Hematopoietic multipotent progenitor cell (in vitro differentiated cells): ENCODE measurements at regions not wholly inside any gene's neighbourhood (a gene's known extent, or its start where the extent isn't known, plus 50 kb on each side); places are given as distances from the start of the nearest gene placed in this dataset.
"Not testable (repeated sequence)": the region's sequence is repeated elsewhere in the genome, so short reads cannot be mapped to it uniquely, and the experiment has no call there.

Source experiments
- DNase-seq, 3 donors: peaks; one replicate each; pipeline ENCODE4 v3.0.0-alpha.2; 2011 to 2015; ENCODE audit warnings: low read depth in 2 of 3, low spot score in 2 of 3

DNA sequence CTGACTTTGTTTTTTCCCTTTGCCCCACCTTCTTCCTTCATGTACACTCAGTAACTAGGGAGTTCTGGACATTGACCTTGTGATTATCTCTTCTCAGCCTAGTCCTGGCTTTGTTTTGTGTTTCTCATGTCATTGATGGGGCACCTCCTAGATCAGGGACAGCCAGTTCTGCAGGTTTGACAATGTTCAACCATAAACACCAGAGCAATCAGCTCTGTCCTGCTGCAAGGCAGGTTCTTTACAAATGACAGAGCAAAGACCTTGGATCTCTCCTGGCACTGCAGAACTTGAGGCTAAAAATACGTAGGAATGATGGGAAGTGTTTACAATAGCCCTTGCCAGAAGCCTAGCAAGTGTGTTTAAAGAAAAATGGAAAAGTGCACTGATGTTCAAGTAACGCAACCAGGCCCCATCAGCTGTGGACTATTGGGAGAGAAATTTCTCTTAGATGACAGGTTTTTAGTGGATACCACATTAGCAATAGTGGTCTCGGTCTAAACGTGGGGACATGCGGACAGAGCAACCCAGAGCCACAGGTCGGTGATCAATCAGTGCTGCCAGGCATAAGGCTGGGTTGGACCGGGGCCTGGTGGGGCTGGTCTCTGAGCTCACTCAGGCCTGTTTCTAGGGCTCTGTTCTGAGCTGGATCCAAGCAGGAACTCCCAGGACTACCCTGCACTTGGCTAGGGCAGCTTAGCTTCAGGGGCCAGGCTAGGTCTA is 76.8 kb downstream of the SOWAHC start:
- DNase-seq = no peak

DNA sequence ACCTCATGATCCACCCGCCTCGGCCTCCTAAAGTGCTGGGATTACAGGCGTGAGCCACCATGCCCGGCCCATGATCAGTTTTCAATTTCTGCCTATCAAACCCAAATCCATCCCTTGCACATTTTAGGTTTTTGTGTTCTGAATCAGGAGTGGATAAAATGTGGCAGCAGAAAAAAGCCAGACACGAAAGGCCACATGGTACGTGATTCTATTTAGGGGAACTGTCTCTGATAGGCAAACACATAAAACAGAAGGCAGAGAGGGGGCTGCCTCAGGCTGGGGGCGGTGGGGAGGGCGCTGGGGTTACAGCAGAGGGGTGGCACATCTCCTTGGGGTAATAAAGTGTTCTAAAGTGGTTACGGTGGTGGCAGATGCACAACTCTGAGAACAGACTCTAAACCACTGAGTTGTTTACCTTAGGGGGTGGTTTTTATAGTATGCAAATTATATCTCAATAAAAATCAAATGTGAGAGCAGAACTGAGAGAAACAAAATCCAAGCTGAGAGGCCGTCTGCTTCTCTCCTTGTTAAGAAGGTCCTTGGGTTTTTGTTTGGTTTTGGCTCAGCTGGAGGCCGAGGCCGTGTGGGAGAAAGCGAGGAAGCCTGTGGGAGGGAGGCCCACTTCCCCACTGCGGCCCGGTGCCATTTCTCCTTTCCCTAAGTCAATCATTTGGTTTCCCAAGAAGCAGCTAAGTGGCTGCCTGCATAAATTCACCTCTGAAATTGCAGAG is 78.0 kb downstream of the SOWAHC start:
- no peak for DNase-seq

GRCh38 chr2:109692831-109693230 is 78.7 kb downstream of the SOWAHC start:
- DNase-seq = not testable (repeated sequence)

DNA sequence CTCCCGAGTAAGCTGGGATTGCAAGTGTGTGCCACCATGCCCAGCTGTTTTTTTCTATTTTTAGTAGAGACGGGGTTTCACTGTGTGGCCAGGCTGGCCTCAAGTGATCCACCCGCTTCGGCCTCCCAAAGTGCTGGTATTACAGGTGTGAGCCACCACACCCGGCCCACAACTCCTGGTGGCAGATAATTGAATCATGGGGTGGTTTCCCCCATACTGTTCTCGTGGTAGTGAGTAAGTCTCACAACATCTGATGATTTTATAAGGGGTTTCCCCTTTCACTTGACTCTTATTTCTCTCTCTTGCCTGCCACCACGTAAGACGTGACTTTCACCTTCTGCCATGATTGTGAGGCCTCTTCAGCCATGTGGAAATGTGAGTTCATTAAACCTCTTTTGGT is 79.1 kb downstream of the SOWAHC start:
- not testable (repeated sequence) for DNase-seq

DNA sequence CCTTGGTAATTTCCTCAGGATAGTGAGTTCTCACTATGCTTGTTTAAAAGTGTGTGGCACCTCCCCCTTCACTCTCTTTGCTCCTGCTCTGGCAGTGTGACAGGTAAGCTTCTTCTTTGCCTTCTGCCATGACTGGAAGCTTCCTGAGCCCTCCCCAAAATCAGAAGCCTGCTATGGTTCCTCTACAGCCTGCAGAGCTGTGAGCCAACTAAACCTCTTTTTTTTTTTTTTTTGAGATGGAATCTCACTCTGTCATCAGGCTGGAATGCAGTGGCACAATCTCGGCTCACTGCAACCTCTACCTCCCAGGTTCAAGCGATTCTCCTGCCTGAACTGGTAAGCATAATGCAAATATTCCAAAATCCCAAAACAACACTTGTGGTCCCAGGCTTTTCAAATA is 80.0 kb downstream of the SOWAHC start:
- DNase-seq = no peak

GRCh38 chr2:109695290-109695689 is 81.1 kb downstream of the SOWAHC start:
- DNase-seq = no peak

- DNase-seq = no peak
Measured at GRCh38 chr2:109699646-109700045, 85.5 kb downstream of the SOWAHC start.

- no peak for DNase-seq
Measured at GRCh38 chr2:109700680-109701274, 86.6 kb downstream of the SOWAHC start.

DNA sequence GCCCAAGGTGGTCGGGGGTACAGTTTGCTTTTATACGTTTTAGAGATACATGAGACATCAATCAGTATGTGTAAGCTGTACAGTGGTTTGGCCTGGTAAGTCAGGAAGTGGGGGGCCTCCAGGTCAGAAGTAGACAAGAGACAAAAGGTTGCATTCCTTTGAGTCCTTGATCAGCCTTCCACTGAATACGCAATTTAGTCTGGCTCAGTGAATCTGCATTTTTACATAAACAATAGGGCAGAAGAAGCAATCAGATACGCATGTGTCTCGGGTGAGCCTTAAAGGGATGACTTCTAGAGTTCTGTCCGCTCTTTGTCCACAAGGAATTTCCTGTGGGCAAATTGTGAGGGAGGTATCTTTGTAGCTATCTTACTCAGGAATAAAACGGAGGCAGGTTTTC is 87.2 kb downstream of the SOWAHC start:
- DNase-seq = no peak

- no peak for DNase-seq
Measured at GRCh38 chr2:109702250-109702985, 88.3 kb downstream of the SOWAHC start.

- DNase-seq = no peak
Measured at GRCh38 chr2:109703077-109703476, 88.9 kb downstream of the SOWAHC start.

- no peak for DNase-seq
Measured at GRCh38 chr2:109703798-109704197, 89.6 kb downstream of the SOWAHC start.

GRCh38 chr2:109707281-109708147 is 86.6 kb upstream of the RGPD5 start:
- DNase-seq = no peak

DNA sequence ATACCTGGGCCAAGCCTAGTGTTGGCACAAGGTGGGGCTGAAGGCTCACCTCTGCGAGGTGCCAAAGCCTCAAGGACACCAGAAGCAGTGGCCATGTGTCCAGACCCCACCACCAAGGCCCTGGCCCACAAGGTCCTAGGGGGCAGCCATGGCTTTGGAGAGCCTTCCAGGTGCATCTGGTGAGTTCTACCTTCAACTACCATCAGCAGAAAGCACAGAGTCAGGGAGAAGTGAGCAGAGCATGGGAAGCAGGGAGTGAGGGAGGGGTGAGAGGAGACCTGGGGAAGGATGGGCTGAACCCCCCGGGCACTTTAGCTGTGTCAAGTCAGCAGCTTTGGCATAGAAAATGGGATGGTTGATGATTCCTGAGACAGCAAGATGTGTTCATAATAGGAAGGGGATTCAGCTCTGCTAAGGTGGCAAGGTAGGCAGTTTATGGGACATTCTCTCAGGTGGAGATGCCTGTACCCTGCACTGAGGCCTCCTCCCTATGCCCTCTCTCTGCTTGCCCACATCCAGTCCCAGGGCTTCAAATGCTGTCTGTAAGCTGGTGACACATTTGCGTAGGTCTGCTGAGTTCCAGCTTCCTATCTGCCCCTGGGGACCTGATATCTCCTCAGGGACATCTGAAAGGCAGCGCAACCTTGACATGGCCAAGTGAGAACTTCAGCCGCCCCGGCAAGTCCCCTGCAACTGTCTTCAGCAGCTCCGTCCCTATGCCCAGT is 83.4 kb upstream of the RGPD5 start:
- DNase-seq = no peak

GRCh38 chr2:109711230-109712122 is 82.6 kb upstream of the RGPD5 start:
- DNase-seq = no peak

GRCh38 chr2:109712123-109712449 is 82.0 kb upstream of the RGPD5 start:
- no peak for DNase-seq

DNA sequence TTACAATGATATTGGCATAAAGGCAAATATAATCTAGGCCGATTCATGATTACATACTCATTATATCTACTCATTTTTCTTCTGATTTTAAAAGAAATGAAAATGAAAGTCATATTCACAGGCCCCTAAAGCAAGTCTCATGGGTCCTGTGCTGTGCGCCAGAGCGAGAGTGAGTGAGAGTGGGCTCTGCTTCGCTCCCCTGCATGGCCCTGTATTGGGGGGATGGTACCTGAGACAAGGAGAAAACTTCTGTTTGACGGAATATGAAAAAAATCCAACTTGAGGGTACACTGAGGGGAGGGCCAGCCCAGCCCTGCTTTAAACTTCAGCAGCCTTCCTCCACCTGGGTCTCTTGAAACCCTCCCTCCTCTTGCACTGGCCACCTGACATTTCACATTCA is 81.4 kb upstream of the RGPD5 start:
- no peak for DNase-seq

- DNase-seq = no peak
Measured at GRCh38 chr2:109715313-109715805, 78.7 kb upstream of the RGPD5 start.

DNA sequence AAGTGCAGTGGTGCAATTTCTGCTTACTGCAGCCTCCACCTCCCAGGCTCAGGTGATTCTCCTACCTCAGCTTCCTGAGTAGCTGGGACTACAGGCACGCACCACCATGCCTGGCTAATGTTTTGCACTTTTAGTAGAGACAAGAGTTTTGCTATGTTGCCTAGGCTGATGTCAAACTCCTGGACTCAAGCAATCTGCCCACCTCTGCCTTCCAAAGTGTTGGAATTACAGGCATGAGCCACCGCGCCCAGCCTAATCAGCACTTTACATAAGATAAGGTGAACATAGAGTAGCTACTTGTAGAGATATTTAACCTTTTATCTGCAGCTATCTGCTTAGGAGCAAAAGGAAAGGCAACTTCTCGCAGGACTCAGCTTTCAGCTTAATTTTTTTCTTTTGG is 77.5 kb upstream of the RGPD5 start:
- not testable (repeated sequence) for DNase-seq
